CMK (cell line): ENCODE measurements at regions not wholly inside any gene's neighbourhood (a gene's known extent, or its start where the extent isn't known, plus 50 kb on each side); places are given as distances from the start of the nearest gene placed in this dataset.

ENCODE experiments used
- DNase-seq: peaks from one replicate; pipeline ENCODE4 v3.0.0-alpha.2; 2010; ENCODE audit warnings: low read depth

DNA sequence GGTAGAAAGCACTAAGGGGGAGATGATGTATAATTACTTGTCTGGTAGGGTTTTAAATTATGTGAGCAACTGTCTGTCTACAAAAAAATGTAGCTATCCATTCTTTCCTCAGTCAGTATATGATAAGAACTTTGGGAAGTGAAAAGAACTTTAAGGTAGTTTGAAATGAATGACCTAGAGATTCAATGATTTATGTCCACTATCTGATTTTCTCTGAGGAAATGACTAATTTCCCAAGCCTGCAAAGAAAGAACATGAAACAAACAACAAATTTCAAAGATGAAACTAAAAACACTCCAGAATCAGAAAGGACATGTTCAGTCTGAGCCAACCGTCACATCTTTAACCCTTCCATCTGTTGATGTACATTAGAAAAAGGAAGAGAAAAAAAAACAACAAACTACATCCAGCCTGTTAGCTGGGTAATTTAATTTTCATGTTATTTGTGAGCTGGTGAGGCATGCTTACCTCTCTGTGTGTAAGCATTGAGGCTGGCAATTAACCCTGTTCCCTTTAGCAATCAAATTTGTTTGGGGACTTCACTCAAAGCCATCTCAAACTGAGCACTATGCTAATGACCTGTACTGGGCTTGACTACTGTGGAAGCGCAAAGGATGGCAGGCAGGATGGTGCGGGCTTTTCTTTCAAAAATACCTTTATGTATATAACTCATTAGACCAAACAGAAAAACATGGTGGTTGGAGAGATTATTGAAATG lies 220.1 kb downstream of the TUSC7 start:
- no peak for DNase-seq

DNA sequence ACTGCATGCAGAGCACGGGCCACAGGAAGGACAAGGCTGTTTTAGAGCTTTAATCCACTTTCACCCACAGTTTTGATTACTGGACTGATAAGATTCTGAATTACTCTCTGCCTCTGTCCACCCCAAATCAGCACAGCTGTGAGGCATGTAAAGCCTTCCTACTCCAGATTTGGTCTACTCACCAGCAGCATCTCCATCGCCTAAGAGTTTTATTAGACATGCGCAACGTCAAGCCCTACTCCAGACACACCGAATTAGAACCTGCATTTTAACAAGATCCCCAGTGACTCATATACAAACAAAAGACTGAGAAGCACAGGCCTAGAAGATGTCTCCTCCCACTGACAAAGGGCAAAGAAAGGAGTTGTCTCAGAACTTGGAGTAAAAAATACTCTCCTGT lies 221.2 kb downstream of the TUSC7 start:
- DNase-seq: no peak

DNA sequence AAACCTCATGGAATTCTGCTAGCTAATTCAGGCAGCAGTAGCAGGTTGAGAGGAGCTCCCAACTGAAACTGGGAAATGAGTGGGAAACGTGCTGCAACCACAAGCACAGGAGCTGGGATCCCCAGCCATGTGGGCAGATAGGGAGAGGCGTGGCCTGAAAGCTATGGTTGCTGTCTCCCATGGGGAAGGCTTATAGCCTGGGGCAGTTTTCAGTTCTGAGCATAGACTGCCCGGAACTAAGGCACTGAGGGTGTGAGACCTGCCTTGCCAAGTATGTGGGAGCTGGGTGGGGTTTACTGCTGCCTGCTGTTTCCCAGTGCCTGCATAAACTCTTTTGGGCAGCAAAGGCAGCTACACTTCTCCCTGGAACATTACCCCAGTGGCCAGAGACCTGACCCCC lies 229.5 kb downstream of the TUSC7 start:
- no peak for DNase-seq

DNA sequence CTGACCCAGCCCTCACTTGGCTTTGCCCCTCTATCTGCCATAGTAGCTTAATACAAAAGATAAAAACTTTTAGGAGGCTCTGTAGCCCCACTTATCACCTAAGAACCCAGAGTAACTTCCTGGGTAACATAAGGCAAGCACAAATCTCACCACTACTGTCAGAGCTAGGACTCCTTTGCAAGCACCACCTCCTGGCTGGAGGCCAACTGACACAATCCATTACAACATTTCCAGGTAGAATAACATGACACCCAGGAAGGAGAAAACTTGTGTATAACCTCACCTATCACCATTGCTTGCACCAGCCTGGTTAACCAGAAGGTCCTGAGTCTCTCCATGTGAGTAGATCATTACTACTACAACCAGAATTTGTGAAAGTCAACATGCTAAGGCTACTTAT lies 230.0 kb downstream of the TUSC7 start:
- no peak for DNase-seq

DNA sequence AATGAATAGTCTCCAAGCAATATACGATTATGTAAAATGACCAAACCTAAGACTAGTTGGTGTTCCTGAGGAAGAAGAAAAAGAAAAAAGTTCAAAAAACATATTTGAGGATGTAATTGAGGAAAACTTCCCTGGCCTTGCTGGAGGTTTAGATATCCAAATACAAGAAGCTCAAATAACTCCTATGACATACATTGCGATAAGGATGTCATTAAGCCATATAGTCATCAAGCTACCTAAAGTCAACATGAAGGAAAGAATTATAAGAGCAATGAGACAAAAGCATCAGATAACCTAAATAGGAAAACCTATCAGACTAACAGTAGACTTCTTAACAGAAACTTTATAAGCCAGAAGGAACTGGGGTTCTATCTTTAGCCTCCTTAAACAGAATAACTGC lies 231.1 kb downstream of the TUSC7 start:
- no peak for DNase-seq

DNA sequence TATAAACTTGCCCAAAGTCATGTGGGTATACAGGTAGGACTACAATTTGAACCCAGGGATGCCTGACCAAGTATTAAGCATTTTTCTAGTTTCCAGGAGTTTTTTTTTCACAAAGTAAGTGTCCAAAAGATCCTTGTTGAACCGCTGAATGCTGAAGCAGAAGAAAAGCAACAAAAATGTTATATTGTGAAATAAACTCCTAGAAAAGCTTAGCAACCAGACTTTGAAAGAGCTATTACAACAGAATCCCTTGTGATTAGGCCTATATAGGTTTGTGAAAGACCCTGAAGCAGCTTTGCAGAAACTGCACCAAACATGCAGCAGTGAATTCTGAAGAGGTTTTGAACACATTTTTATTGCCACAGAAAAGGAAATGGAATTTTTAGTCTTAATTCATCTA lies 236.8 kb downstream of the TUSC7 start:
- DNase-seq: no peak

DNA sequence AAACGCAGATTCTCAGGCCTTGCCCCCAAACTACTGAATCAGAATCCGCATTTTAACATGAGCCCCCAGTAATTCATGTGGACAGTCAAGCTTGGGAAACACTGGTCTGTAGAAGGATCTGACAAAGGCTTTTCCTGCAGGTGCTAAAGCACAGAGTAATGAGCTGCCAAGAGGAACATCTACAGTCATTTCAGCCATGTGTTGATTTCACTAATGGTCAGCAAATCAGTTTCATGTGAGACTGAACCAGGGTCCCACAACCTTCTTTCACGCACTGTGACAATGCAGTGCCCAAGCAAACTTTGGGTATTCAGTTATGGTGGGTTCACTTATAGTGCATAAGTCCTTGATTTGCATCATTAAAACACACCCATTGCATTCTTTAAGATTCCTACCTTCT lies 237.6 kb downstream of the TUSC7 start:
- DNase-seq: no peak

DNA sequence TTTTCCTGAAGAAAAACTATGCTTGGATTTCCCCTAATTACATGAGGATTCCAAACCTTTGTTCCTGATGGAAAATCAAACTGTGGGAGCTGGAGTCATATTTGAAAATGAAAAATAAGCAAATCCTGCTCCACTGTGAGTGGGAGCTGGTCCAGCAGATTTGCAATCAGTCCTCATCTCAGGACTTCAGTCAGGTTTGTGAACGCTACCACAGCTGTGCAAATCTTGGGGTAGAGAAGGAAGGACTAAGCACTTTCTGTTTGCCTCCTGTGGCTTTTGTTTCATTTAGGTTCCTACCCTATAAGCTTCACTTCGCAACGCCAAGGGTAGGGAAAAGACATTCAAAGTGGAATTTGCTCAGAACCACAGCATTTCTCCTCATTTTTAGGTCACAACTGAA lies 238.2 kb downstream of the TUSC7 start:
- no peak for DNase-seq

DNA sequence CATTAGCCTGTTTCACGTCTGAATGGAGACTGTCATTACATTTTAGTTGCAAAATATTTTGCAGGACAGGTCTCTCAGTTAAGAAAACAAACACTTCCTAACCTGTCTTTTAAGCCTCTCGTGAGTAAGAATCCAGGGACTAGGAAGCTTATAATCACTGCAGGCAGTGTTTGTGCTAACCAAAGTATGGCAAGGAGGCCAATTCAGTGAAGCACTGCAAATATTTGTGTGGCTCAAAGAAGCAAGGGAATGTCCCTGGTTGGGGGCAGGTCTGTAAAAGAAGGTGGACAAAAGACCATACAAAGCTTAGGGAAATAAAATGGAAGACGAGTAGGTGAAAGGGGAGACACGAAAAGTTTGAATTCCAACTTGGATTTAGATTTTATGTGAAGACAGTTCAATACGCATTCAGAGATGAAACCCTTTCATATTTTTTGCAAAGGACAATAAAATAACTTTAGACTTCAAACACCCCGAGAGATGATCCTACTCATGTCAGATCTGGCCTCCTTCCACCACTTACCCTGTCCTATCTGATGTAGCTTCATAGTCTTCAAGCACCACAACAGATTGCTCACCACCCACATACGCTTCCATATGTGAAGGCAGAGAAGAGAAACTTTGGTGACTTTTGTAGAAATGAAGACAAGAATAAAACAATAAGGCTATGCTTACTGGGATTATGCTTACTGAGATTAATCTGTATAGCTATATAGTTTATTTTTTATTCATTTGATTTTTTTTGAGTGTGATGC lies 240.9 kb downstream of the TUSC7 start:
- DNase-seq: no peak

DNA sequence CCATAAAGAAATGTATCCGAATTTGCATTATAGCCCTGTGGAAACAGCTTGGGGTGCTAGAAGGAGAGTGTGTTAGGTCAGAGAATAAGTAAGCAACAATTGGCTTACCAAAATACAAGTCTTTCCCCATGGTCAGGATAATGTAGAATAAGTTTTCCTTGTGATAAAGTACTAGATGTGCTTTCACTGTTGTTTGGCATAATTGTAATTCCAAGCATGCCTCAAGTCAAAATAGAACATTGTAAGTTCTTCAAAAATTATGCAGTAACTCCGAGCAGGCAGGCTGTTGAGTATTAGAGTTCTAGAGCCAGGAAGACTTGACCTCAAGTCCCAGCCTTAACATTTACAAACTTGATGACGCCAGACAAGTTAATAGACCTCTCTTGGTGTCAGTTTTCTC lies 242.0 kb downstream of the TUSC7 start:
- no peak for DNase-seq

DNA sequence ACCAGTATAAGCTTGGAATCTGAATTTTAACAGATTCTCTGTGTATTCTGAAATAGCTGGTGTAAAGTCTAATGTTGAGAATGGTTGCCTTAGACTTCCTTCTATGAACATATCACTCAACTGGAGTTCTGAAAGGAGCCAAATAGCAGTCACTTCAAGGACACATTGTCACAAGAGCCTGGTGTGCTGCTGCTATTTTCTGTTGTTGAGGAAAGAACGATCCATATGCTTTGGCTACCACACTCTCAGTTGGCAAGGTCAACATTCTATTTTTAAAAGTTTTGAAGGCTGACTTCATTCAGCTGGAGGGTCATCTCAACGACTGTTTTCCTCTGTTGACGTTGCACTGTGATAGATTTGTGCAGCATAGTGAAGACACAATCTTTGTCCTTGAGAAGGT lies 248.7 kb downstream of the TUSC7 start:
- no peak for DNase-seq

DNA sequence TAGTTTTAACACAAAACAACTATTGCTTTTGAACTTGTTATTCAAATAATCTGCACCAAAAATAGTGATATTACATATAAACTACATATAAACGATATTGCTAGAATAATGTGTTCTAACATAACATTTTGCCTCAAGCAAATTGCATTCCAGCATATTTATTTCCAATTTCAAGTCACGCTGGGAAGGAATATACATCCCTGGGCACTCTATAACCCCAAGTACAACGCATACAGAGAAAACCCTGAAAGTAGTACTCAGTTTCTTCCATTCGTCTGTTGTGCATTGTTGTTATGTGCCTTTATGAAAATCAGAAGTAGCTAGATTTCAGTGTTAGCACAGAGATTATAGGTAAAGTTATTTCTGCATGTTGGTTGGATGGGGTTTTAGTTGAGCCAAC lies 251.5 kb downstream of the TUSC7 start:
- no peak for DNase-seq

DNA sequence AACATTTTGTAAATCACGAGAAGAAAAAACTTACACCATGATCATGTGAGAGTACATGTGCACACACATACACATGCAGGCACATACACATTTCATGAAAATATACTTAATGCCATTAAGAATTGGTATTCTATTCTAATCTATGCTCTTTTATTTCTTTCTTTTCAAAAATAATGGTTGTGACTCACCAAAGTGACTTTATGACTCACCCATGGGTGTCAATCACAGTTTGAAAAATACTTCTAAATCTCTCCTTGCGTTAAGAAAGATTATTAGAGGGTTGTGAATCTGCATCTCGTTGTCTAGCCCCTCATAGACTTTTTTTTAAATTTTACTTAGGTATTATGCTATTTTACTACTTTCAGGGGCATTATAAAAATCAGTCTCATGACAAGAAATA lies 254.2 kb downstream of the TUSC7 start:
- no peak for DNase-seq

DNA sequence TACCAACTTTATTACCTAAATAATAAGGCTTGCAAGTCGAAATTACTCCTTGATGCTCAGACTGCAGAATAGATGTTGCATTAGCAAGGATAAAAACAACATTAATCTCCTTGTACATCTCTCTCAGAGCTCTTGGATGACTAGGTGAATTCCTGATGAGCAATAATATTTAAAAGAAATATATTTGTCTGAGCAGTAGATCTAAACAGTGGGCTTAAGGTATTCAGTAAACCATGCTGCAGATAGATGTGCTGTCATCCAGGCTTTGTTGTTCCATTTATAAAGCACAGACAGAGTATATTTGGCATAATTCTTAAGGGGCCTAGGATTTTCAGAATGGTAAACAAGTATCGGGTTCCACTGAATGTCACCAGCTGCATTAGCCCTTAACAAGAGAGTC lies 257.1 kb downstream of the TUSC7 start:
- no peak for DNase-seq

DNA sequence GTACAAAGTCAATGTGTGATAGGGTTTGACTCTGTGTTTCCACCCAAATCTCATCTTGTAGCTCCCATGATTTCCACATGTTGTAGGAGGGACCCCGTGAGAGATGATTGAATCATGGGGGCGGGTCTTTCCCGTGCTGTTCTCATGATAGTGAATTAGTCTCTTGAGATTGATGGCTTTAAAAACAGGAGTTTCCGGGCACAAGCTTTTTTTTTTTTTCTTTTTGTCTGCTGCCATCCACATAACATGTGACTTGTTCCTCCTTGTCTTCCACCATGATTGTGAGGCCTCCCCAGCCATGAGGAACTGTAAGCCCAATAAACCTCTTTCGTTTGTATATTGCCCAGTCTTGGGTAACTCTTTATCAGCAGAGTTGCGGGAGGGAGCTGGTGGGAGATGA lies 259.6 kb downstream of the TUSC7 start:
- DNase-seq: no peak

DNA sequence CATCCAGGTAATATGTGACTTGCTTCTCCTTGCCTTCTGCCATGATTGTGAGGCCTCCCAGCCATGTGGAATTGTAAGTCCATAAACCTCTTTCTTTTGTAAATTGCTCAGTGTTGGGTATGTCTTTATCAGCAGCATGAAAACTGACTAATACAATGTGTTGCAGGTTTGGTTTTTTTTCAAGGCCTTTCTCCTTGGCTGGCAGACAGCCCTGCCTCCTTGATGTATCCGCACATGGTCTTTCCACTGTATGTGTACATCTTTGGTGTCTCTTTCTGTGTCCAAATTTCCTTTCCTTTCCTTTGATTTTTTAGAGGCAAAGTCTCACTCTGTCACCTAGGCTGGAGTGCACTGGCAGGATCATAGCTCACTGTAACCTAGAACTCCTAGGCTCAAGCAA lies 260.1 kb downstream of the TUSC7 start:
- DNase-seq: no peak

DNA sequence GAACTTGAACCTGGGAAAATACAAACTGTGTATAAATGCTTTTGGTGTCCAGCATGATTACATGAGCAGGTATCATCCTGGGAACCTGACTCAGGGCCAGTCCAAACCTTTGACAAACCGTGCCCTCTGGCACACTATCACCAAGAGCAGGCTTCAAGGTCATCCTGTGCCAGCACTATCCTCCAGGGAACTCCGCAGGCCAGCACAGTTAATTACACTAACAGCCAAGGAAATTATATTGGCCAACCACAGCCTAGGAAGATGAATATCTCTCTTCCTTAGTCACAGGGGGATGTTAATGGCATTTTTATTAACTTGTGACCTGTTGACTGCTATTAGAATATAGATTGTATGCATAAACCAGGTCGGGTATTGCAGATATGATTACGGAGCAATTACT lies 262.0 kb downstream of the TUSC7 start:
- no peak for DNase-seq

DNA sequence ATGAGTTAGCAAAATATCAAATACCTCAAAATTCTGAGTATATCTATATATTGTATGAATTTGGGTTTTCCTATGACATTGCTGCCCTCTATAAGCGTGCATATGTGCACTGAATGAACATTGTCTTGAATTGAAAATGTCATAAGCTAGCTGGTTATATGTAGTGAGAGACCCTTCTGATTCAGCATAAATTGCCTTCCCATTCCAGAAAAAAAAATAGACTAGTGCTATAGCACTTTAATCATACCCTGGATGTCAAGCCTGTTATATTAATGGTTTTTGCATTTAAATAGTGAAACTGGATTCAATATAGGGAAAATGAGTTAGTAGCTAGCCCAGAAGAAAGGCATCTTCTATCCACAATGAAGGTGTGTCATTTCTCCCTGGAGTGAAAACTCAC lies 265.1 kb downstream of the TUSC7 start:
- no peak for DNase-seq

DNA sequence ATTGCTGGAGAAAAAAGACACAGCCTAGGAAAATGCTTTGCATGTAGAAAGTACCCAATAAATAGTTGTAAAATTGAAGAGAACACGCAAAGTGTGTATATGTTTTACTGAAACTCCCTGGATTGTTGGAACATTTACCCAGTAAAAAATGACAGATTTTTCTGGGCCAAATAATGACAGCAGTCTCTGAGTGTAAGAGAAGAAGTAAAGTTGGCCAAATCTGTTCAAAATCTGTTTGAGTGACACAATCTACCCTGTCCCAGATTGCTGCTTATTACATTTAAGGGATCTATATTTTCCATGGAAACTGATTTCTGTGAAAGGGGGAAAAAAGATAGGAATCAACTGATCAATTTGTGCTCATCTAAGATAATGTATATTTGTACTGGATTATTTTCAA lies 267.9 kb downstream of the TUSC7 start:
- no peak for DNase-seq

DNA sequence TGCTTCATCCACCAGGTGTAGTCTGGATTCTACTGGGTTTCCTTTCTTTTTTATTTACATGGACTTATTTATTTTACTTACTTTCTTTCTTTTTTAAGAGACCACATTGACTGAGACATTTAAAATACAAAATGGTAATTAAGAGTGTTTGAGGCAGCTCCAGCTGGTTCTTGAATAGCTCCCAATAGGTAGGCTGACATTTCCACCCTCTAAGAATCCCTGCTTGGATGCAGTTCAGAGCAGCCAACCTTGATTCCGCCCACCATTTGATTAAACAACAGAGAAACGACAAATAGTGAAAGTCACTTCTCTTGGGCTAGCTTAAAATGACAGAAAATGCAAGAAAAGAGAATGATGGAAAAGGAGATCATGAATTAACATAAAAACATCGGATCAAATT lies 270.5 kb downstream of the TUSC7 start:
- no peak for DNase-seq

DNA sequence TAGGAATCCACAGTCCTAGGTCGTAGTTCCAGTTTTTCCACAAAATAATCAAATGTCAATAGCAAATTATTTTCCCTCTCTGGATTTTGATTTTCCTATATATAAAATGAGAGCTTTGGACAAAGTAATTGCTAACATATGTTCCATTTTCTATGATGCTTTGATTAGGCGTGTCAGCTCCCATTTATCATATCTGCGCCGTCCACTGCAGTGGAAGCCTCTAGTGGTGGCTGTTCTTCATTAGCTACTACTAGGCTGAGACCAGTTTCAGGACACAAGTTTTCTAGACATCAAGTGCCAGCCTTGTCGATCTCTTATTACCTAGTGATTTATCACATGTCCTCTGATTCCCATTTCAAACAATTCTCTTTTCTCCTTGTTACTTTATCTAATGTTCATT lies 271.5 kb downstream of the TUSC7 start:
- DNase-seq: no peak

DNA sequence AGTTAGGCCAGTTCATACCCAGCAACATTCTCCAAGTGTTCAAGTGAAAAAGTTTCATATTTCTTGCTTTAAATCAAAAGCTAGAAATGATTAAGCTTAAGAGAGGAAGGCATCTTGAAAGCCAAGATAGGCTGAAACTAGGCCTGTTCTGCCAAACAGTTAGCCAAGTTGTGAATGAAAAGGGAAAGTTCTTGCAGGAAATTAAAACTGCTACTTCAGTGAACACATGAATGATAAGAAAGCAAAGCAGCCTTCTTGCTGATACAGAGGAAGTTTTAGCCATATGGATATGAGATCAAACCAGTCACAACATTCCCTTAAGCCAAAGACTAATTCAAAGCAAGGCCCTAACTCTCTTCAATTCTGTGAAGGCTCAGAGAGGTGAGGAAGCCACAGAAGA lies 274.7 kb downstream of the TUSC7 start:
- no peak for DNase-seq

DNA sequence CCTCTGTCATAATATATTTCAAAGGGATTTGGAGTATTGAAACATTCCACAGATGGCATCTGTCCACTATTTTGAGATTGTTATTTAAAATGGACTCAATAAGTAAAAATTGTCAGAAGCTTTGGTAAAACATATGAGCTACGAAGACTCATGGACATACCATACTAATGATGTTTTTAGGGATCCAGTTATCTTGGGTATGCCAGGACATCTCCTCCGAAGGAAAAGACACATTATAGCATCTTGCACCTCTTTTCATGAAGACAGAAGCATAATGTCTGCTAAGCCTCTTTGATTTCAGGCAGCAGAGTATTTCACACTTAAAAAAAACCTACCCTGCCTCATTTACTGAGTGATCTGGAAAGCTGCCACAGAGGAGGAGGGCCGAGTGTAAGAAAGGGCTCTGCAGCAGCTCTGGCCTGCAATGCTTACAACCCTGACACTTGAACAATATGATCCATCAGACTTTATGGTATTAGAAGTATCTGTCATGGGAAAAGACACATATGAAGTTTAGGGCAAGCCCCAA lies 284.8 kb downstream of the TUSC7 start:
- no peak for DNase-seq

DNA sequence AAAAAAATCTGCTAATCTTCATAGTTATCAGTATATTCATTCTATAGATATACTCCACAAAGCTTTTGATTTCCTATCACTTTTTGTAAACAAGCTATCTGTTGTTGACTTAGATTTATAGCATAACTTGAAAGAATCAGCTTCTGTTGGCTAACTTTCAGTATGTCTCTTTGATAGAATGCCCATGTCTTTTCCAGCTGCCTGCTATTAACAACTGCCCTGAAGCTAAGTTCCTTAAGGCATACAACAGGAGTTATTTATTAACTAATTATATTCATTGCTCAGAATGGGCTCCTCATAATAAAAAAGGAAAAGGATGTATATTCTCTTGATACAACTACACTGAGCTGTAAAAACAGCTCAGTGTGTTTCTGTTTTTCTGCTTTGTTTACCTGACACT lies 293.9 kb downstream of the TUSC7 start:
- DNase-seq: no peak
